GM23338 (cell line): ENCODE measurements at regions not wholly inside any gene's neighbourhood (a gene's known extent, or its start where the extent isn't known, plus 50 kb on each side); places are given as distances from the start of the nearest gene placed in this dataset.

Source experiments
- ATAC-seq: fragments of 200-7000 bp; cut with Tn5 transposase; 3 replicates; pipeline ENCODE4 v1.9.1; 2020
- DNase-seq: peaks from one replicate; pipeline ENCODE4 v3.0.0-alpha.2; 2015; ENCODE audit warnings: low spot score
- H2AFZ ChIP-seq: fragments of 200-600 bp; sonication (generic); 2 replicates; pipeline ENCODE4 v1.8.0; 2016; ENCODE audit warnings: antibody characterized with exemption, mild to moderate bottlenecking, moderate library complexity
- H3F3A ChIP-seq: fragments of 200-600 bp; sonication (generic); replicated peaks from 2 replicates; pipeline ENCODE4 v1.8.0; 2017; ENCODE audit warnings: antibody characterized with exemption, mixed run types, low read depth
- H3K27ac ChIP-seq: fragments of 200-600 bp; sonication (generic); 2 replicates; pipeline ENCODE4 v1.6.1; 2016; ENCODE audit warnings: low read depth
- H3K27me3 ChIP-seq: fragments of 200-600 bp; sonication (generic); 2 replicates; pipeline ENCODE4 v1.8.0; 2016; ENCODE audit warnings: mild to moderate bottlenecking, mixed run types, moderate library complexity; ENCODE audit not compliant: insufficient read depth
- H3K36me3 ChIP-seq: fragments of 200-600 bp; sonication (generic); 2 replicates; pipeline ENCODE4 v1.8.0; 2016; ENCODE audit warnings: mild to moderate bottlenecking; ENCODE audit not compliant: insufficient read depth
- H3K4me1 ChIP-seq: fragments of 200-600 bp; sonication (generic); 2 replicates; pipeline ENCODE4 v1.8.0; 2016; ENCODE audit warnings: mild to moderate bottlenecking, moderate library complexity; ENCODE audit not compliant: insufficient read depth
- H3K4me2 ChIP-seq: fragments of 200-600 bp; sonication (generic); 2 replicates; pipeline ENCODE4 v1.7.1; 2017; ENCODE audit warnings: mixed run types
- H3K4me3 ChIP-seq: fragments of 200-600 bp; sonication (generic); 2 replicates; pipeline ENCODE4 v1.6.1; 2016; ENCODE audit warnings: mixed run types
- H3K79me2 ChIP-seq: fragments of 200-600 bp; sonication (generic); replicated peaks from 2 replicates; pipeline ENCODE4 v1.8.0; 2017; ENCODE audit warnings: mild to moderate bottlenecking; ENCODE audit not compliant: insufficient read depth
- H3K9me2 ChIP-seq: fragments of 200-600 bp; sonication (generic); 2 replicates; pipeline ENCODE4 v1.8.0; 2017; ENCODE audit not compliant: insufficient read depth
- H4K20me1 ChIP-seq: fragments of 200-600 bp; sonication (generic); replicated peaks from 2 replicates; pipeline ENCODE4 v1.8.0; 2017; ENCODE audit warnings: mild to moderate bottlenecking; ENCODE audit not compliant: insufficient read depth
- H3K27ac Mint-ChIP-seq: 2 replicates; pipeline ENCODE4 v1.8.0; 2020; ENCODE audit warnings: inconsistent platforms, mild to moderate bottlenecking, moderate library complexity, mixed read lengths
- H3K27me3 Mint-ChIP-seq: 3 replicates; pipeline ENCODE4 v1.8.0; 2022; ENCODE audit warnings: low read depth, mild to moderate bottlenecking, moderate library complexity, mixed read lengths, inconsistent platforms; ENCODE audit not compliant: insufficient read depth, poor library complexity
- H3K36me3 Mint-ChIP-seq: 3 replicates; pipeline ENCODE4 v1.8.0; 2021; ENCODE audit warnings: low read depth, mild to moderate bottlenecking, inconsistent platforms, moderate library complexity, mixed read lengths
- H3K4me1 Mint-ChIP-seq: 3 replicates; pipeline ENCODE4 v1.8.0; 2020; ENCODE audit warnings: mild to moderate bottlenecking, inconsistent platforms, mixed read lengths
- H3K4me3 Mint-ChIP-seq: 3 replicates; pipeline ENCODE4 v1.8.0; 2021; ENCODE audit warnings: moderate library complexity, mild to moderate bottlenecking, inconsistent platforms, mixed read lengths
- H3K9me3 Mint-ChIP-seq: 3 replicates; pipeline ENCODE4 v1.8.0; 2020; ENCODE audit warnings: moderate library complexity, mild to moderate bottlenecking, inconsistent platforms, mixed read lengths
- CREB1 ChIP-seq: fragments of 250-450 bp; sonication (Bioruptor Pico); IDR thresholded peaks from 2 replicates; pipeline ENCODE4 v1.5.0; 2020; ENCODE audit warnings: low read depth, mild to moderate bottlenecking, moderate library complexity
- ETS1 ChIP-seq: IDR thresholded peaks from 2 replicates; pipeline ENCODE4 v1.6.1; 2016; ENCODE audit warnings: antibody characterized with exemption
- EZH2 ChIP-seq: fragments of 200-600 bp; sonication (generic); IDR thresholded peaks from one replicate; pipeline ENCODE4 v1.8.0; 2017; ENCODE audit warnings: antibody characterized with exemption, mild to moderate bottlenecking, low read depth; ENCODE audit not compliant: unreplicated experiment
- EZH2phosphoT487 ChIP-seq: fragments of 200-600 bp; sonication (generic); IDR thresholded peaks from one replicate; pipeline ENCODE4 v1.8.1; 2018; ENCODE audit warnings: antibody characterized with exemption; ENCODE audit not compliant: unreplicated experiment
- JUNB ChIP-seq: IDR thresholded peaks from one replicate; pipeline ENCODE4 v1.6.1; 2016; ENCODE audit warnings: antibody characterized with exemption; ENCODE audit not compliant: unreplicated experiment
- NANOG ChIP-seq: IDR thresholded peaks from 2 replicates; pipeline ENCODE4 v1.6.1; 2016; ENCODE audit warnings: antibody characterized with exemption, borderline replicate concordance
- POLR2AphosphoS5 ChIP-seq: IDR thresholded peaks from 2 replicates; pipeline ENCODE4 v1.6.1; 2016; ENCODE audit warnings: antibody characterized with exemption, low read depth
- REST ChIP-seq: IDR thresholded peaks from one replicate; pipeline ENCODE4 v1.6.1; 2018; ENCODE audit warnings: antibody characterized with exemption; ENCODE audit not compliant: unreplicated experiment
- STAT1 ChIP-seq: IDR thresholded peaks from one replicate; pipeline ENCODE4 v1.6.1; 2016; ENCODE audit warnings: antibody characterized with exemption; ENCODE audit not compliant: unreplicated experiment
- ZNF114 ChIP-seq: fragments of 250-450 bp; sonication (Bioruptor Pico); IDR thresholded peaks from 2 replicates; pipeline ENCODE4 v1.5.0; 2020; ENCODE audit warnings: mild to moderate bottlenecking, moderate library complexity
- ZNF331 ChIP-seq: fragments of 250-450 bp; sonication (Bioruptor Pico); IDR thresholded peaks from 2 replicates; pipeline ENCODE4 v1.5.0; 2020; ENCODE audit warnings: low read depth, mild to moderate bottlenecking, moderate library complexity
- TF ChIP-seq, protein P1 (sequence below), 2 experiments: fragments of 200-600 bp in 1 of 2; sonication (generic) in 1 of 2; conservative IDR thresholded peaks; 2 replicates each; pipeline versions ENCODE4 v1.5.1 to v1.6.1; 2016 to 2017; ENCODE audit warnings: antibody characterized with exemption in 2 of 2, low read depth in 2 of 2, mild to moderate bottlenecking in 2 of 2, moderate library complexity in 1 of 2
- TF ChIP-seq, protein P2 (sequence below): fragments of 250-450 bp; sonication (Bioruptor Pico); IDR thresholded peaks from 2 replicates; pipeline ENCODE4 v1.5.0; 2020; ENCODE audit warnings: mild to moderate bottlenecking, moderate library complexity

DNA sequence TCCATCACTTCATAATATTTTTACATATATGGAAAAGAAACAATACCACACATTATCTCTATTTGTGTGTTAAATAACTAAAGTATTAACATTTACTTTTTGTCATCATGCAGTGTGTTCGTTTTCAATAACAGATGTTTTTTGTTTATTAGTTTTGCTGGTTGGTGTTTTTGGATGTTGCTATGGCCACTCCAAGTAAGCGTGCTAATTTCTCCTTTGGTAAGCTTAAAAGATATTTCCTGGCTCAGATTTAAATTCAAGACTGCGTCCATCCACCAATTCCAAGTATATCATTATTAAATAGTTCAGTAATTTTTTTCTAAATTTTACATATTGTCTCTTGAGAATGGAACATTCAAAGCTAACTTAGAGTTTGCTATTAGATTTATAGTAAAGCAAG lies 235.4 kb upstream of the IL1RAPL1 start:
- no peak overlapping the region for H3K4me2 ChIP-seq
- Mint-ChIP-seq H3K4me1 (peaks cover 5% of the 10 kb centered on the region; the same call in 2 of the 3 replicates), H3K27me3 (no peaks in the 10 kb centered on the region), H3K4me3 (no peak overlapping the region), H3K9me3 (no peaks in the 10 kb centered on the region), H3K36me3 (no peaks in the 10 kb centered on the region), H3K27ac (no peak overlapping the region)
- no peaks in the 10 kb centered on the region for H3K36me3 ChIP-seq
- ATAC-seq (no peak), DNase-seq (no peak)
- H2AFZ ChIP-seq: no peak overlapping the region
- no peaks in the 10 kb centered on the region for H3F3A ChIP-seq
- H4K20me1 ChIP-seq: no peaks in the 10 kb centered on the region
- no peak overlapping the region for H3K27ac ChIP-seq
- no peak overlapping the region for H3K4me3 ChIP-seq
- TF ChIP-seq STAT1 (no peak), POLR2AphosphoS5 (no peak), ZNF331 (CRISPR knock-in tag) (no peak), EZH2 (no peak), ETS1 (no peak), CREB1 (CRISPR knock-in tag) (no peak), ZNF114 (CRISPR knock-in tag) (no peak), NANOG (no peak), REST (no peak), JUNB (no peak), EZH2phosphoT487 (no peak)
- TF ChIP-seq, protein P1, sequence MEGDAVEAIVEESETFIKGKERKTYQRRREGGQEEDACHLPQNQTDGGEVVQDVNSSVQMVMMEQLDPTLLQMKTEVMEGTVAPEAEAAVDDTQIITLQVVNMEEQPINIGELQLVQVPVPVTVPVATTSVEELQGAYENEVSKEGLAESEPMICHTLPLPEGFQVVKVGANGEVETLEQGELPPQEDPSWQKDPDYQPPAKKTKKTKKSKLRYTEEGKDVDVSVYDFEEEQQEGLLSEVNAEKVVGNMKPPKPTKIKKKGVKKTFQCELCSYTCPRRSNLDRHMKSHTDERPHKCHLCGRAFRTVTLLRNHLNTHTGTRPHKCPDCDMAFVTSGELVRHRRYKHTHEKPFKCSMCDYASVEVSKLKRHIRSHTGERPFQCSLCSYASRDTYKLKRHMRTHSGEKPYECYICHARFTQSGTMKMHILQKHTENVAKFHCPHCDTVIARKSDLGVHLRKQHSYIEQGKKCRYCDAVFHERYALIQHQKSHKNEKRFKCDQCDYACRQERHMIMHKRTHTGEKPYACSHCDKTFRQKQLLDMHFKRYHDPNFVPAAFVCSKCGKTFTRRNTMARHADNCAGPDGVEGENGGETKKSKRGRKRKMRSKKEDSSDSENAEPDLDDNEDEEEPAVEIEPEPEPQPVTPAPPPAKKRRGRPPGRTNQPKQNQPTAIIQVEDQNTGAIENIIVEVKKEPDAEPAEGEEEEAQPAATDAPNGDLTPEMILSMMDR (conservative IDR thresholded peaks at IDR 0.05; ENCODE audit: low read depth in 2 of 2): no peak
- TF ChIP-seq, protein P2, sequence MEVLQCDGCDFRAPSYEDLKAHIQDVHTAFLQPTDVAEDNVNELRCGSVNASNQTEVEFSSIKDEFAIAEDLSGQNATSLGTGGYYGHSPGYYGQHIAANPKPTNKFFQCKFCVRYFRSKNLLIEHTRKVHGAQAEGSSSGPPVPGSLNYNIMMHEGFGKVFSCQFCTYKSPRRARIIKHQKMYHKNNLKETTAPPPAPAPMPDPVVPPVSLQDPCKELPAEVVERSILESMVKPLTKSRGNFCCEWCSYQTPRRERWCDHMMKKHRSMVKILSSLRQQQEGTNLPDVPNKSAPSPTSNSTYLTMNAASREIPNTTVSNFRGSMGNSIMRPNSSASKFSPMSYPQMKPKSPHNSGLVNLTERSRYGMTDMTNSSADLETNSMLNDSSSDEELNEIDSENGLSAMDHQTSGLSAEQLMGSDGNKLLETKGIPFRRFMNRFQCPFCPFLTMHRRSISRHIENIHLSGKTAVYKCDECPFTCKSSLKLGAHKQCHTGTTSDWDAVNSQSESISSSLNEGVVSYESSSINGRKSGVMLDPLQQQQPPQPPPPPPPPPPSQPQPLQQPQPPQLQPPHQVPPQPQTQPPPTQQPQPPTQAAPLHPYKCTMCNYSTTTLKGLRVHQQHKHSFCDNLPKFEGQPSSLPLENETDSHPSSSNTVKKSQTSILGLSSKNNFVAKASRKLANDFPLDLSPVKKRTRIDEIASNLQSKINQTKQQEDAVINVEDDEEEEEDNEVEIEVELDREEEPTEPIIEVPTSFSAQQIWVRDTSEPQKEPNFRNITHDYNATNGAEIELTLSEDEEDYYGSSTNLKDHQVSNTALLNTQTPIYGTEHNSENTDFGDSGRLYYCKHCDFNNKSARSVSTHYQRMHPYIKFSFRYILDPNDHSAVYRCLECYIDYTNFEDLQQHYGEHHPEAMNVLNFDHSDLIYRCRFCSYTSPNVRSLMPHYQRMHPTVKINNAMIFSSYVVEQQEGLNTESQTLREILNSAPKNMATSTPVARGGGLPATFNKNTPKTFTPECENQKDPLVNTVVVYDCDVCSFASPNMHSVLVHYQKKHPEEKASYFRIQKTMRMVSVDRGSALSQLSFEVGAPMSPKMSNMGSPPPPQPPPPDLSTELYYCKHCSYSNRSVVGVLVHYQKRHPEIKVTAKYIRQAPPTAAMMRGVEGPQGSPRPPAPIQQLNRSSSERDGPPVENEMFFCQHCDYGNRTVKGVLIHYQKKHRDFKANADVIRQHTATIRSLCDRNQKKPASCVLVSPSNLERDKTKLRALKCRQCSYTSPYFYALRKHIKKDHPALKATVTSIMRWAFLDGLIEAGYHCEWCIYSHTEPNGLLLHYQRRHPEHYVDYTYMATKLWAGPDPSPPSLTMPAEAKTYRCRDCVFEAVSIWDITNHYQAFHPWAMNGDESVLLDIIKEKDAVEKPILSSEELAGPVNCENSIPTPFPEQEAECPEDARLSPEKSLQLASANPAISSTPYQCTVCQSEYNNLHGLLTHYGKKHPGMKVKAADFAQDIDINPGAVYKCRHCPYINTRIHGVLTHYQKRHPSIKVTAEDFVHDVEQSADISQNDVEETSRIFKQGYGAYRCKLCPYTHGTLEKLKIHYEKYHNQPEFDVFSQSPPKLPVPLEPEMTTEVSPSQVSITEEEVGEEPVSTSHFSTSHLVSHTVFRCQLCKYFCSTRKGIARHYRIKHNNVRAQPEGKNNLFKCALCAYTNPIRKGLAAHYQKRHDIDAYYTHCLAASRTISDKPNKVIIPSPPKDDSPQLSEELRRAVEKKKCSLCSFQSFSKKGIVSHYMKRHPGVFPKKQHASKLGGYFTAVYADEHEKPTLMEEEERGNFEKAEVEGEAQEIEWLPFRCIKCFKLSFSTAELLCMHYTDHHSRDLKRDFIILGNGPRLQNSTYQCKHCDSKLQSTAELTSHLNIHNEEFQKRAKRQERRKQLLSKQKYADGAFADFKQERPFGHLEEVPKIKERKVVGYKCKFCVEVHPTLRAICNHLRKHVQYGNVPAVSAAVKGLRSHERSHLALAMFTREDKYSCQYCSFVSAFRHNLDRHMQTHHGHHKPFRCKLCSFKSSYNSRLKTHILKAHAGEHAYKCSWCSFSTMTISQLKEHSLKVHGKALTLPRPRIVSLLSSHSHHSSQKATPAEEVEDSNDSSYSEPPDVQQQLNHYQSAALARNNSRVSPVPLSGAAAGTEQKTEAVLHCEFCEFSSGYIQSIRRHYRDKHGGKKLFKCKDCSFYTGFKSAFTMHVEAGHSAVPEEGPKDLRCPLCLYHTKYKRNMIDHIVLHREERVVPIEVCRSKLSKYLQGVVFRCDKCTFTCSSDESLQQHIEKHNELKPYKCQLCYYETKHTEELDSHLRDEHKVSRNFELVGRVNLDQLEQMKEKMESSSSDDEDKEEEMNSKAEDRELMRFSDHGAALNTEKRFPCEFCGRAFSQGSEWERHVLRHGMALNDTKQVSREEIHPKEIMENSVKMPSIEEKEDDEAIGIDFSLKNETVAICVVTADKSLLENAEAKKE (CRISPR knock-in tag): no peak
- H3K27me3 ChIP-seq: no peaks in the 10 kb centered on the region
- H3K9me2 ChIP-seq: no peaks in the 10 kb centered on the region
- no peaks in the 10 kb centered on the region for H3K4me1 ChIP-seq
- no peaks in the 10 kb centered on the region for H3K79me2 ChIP-seq
